IMR-90 (cell line): ENCODE measurements at regions not wholly inside any gene's neighbourhood (a gene's known extent, or its start where the extent isn't known, plus 50 kb on each side); places are given as distances from the start of the nearest gene placed in this dataset.

ENCODE experiments used
- BHLHE40 ChIP-seq: fragments of 150-350 bp; IDR thresholded peaks from 2 replicates; pipeline ENCODE4 v1.6.1; 2016; ENCODE audit warnings: mild to moderate bottlenecking, low read depth, low read length
- CHD1 ChIP-seq: IDR thresholded peaks from 2 replicates; pipeline ENCODE4 v1.6.1; 2012; ENCODE audit warnings: low read depth, low read length, improper control_type of control experiment
- FOS ChIP-seq: fragments of 150-350 bp; IDR thresholded peaks from 2 replicates; pipeline ENCODE4 v1.6.1; 2016; ENCODE audit warnings: low read depth, low read length
- MXI1 ChIP-seq: IDR thresholded peaks from 2 replicates; pipeline ENCODE4 v1.6.1; 2012; ENCODE audit warnings: low read depth, mild to moderate bottlenecking, low read length, moderate library complexity, borderline replicate concordance
- POLR2A ChIP-seq: IDR thresholded peaks from 2 replicates; pipeline ENCODE4 v1.6.1; 2012; ENCODE audit warnings: mild to moderate bottlenecking, low read depth, low read length
- RAD21 ChIP-seq: IDR thresholded peaks from 2 replicates; pipeline ENCODE4 v1.6.1; 2012; ENCODE audit warnings: low read length, improper control_type of control experiment
- RCOR1 ChIP-seq: IDR thresholded peaks from 2 replicates; pipeline ENCODE4 v1.6.1; 2012; ENCODE audit warnings: mild to moderate bottlenecking, low read length, improper control_type of control experiment; ENCODE audit not compliant: insufficient replicate concordance
- RFX5 ChIP-seq: IDR thresholded peaks from 2 replicates; pipeline ENCODE4 v1.8.0; 2012; ENCODE audit warnings: low read depth, mild to moderate bottlenecking, low read length, moderate library complexity
- SMC3 ChIP-seq: fragments of 150-350 bp; IDR thresholded peaks from 2 replicates; pipeline ENCODE4 v1.6.1; 2016; ENCODE audit warnings: low read depth, mild to moderate bottlenecking, antibody characterized with exemption, low read length, moderate library complexity
- TF ChIP-seq, protein P1 (sequence below): conservative IDR thresholded peaks from 2 replicates; pipeline ENCODE4 v1.5.1; 2012; ENCODE audit warnings: mild to moderate bottlenecking, low read depth, low read length, improper control_type of control experiment
- TF ChIP-seq, protein P2 (sequence below): fragments of 150-350 bp; IDR thresholded peaks from 2 replicates; pipeline ENCODE4 v1.6.1; 2017; ENCODE audit warnings: mild to moderate bottlenecking, antibody characterized with exemption, low read length, low read depth
- TF ChIP-seq, protein P3 (sequence below): fragments of 150-350 bp; IDR thresholded peaks from 2 replicates; pipeline ENCODE4 v1.6.1; 2016; ENCODE audit warnings: low read depth, mild to moderate bottlenecking, low read length, moderate library complexity, borderline replicate concordance

GRCh38 chrX:79035421-79035820 lies 90.2 kb downstream of the P2RY10 start:
- no peak for TF ChIP-seq POLR2A
- TF ChIP-seq, protein P1, sequence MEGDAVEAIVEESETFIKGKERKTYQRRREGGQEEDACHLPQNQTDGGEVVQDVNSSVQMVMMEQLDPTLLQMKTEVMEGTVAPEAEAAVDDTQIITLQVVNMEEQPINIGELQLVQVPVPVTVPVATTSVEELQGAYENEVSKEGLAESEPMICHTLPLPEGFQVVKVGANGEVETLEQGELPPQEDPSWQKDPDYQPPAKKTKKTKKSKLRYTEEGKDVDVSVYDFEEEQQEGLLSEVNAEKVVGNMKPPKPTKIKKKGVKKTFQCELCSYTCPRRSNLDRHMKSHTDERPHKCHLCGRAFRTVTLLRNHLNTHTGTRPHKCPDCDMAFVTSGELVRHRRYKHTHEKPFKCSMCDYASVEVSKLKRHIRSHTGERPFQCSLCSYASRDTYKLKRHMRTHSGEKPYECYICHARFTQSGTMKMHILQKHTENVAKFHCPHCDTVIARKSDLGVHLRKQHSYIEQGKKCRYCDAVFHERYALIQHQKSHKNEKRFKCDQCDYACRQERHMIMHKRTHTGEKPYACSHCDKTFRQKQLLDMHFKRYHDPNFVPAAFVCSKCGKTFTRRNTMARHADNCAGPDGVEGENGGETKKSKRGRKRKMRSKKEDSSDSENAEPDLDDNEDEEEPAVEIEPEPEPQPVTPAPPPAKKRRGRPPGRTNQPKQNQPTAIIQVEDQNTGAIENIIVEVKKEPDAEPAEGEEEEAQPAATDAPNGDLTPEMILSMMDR, result no peak
- no peak for TF ChIP-seq RFX5
- TF ChIP-seq FOS, result no peak
- no peak for TF ChIP-seq MXI1
- TF ChIP-seq, protein P2, sequence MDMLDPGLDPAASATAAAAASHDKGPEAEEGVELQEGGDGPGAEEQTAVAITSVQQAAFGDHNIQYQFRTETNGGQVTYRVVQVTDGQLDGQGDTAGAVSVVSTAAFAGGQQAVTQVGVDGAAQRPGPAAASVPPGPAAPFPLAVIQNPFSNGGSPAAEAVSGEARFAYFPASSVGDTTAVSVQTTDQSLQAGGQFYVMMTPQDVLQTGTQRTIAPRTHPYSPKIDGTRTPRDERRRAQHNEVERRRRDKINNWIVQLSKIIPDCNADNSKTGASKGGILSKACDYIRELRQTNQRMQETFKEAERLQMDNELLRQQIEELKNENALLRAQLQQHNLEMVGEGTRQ, result no peak
- TF ChIP-seq SMC3, result no peak
- TF ChIP-seq, protein P3, sequence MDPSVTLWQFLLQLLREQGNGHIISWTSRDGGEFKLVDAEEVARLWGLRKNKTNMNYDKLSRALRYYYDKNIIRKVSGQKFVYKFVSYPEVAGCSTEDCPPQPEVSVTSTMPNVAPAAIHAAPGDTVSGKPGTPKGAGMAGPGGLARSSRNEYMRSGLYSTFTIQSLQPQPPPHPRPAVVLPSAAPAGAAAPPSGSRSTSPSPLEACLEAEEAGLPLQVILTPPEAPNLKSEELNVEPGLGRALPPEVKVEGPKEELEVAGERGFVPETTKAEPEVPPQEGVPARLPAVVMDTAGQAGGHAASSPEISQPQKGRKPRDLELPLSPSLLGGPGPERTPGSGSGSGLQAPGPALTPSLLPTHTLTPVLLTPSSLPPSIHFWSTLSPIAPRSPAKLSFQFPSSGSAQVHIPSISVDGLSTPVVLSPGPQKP, result no peak
- TF ChIP-seq CHD1, result no peak
- no peak for TF ChIP-seq RAD21
- TF ChIP-seq BHLHE40, result no peak
- no peak for TF ChIP-seq RCOR1
